ENCODE measurements at regions not wholly inside any gene's neighbourhood (a gene's known extent, or its start where the extent isn't known, plus 50 kb on each side); places are given as distances from the start of the nearest gene placed in this dataset.

- TF ChIP-seq CTCF (conservative IDR thresholded peaks at IDR 0.05) (no peak), EZH2 (IDR thresholded peaks at IDR 0.05; ENCODE audit: low read depth) (no peak)
Measured at GRCh38 chr12:91627225-91627624, 444.6 kb upstream of the DCN start.

Data from PC-9 (cell line).